GM18861 (cell line): ENCODE measurements at regions not wholly inside any gene's neighbourhood (a gene's known extent, or its start where the extent isn't known, plus 50 kb on each side); places are given as distances from the start of the nearest gene placed in this dataset.

Experiments used
- ATAC-seq: cut with Tn5 transposase; IDR thresholded peaks from one replicate; pipeline ENCODE4 v1.9.1; 2021; ENCODE audit not compliant: unreplicated experiment

- ATAC-seq = no peak
Observed at GRCh38 chr19:29323021-29323430, 110.1 kb upstream of the UQCRFS1 start.

- no peak for ATAC-seq
Observed at GRCh38 chr19:29323440-29324290, 110.7 kb upstream of the UQCRFS1 start.

GRCh38 chr19:29324291-29324680, 111.3 kb upstream of the UQCRFS1 start:
- no peak for ATAC-seq

- ATAC-seq = no peak
Observed at GRCh38 chr19:29324717-29325116, 111.8 kb upstream of the UQCRFS1 start.

- no peak for ATAC-seq
Observed at GRCh38 chr19:29325241-29325975, 112.5 kb upstream of the UQCRFS1 start.

GRCh38 chr19:29326351-29326750, 113.4 kb upstream of the UQCRFS1 start:
- ATAC-seq = no peak

GRCh38 chr19:29326849-29327840, 114.2 kb upstream of the UQCRFS1 start:
- no peak for ATAC-seq

GRCh38 chr19:29328586-29328985, 115.6 kb upstream of the UQCRFS1 start:
- ATAC-seq = no peak

- no peak for ATAC-seq
Observed at GRCh38 chr19:29329460-29330134, 116.6 kb upstream of the UQCRFS1 start.

GRCh38 chr19:29336425-29336824, 123.5 kb upstream of the UQCRFS1 start:
- no peak for ATAC-seq

GRCh38 chr19:29337029-29337428, 124.1 kb upstream of the UQCRFS1 start:
- ATAC-seq = no peak

GRCh38 chr19:29338480-29338879, 125.5 kb upstream of the UQCRFS1 start:
- ATAC-seq = no peak

GRCh38 chr19:29342721-29343120, 129.8 kb upstream of the UQCRFS1 start:
- no peak for ATAC-seq

- no peak for ATAC-seq
Observed at GRCh38 chr19:29364224-29364726, 151.3 kb upstream of the UQCRFS1 start.

- no peak for ATAC-seq
Observed at GRCh38 chr19:29364999-29365398, 152.0 kb upstream of the UQCRFS1 start.

GRCh38 chr19:29365836-29366417, 153.0 kb upstream of the UQCRFS1 start:
- ATAC-seq = no peak

GRCh38 chr19:29366757-29367156, 153.8 kb upstream of the UQCRFS1 start:
- no peak for ATAC-seq

- ATAC-seq = no peak
Observed at GRCh38 chr19:29367791-29368222, 154.9 kb upstream of the UQCRFS1 start.

GRCh38 chr19:29370276-29370675, 155.5 kb upstream of the VSTM2B start:
- no peak for ATAC-seq
